Activated T-cell treated with anti-CD3 and anti-CD28 coated beads, Interleukin-2, amount 50 U/mL, for 4 hours (primary cell): ENCODE measurements at regions not wholly inside any gene's neighbourhood (a gene's known extent, or its start where the extent isn't known, plus 50 kb on each side); places are given as distances from the start of the nearest gene placed in this dataset.

Experiments
- ATAC-seq, 2 donors: fragments of 200-7000 bp; cut with Tn5 transposase; one replicate each; pipeline ENCODE4 v1.10.0; 2021
- DNase-seq: peaks from one replicate; pipeline ENCODE4 v3.0.0-alpha.2; 2020
- H3K27me3 Mint-ChIP-seq: one replicate; pipeline ENCODE4 v1.8.0; 2021; ENCODE audit warnings: low read depth, mixed read lengths
- H3K36me3 Mint-ChIP-seq: one replicate; pipeline ENCODE4 v1.8.0; 2022; ENCODE audit warnings: mixed read lengths; ENCODE audit not compliant: insufficient read depth
- H3K4me1 Mint-ChIP-seq: one replicate; pipeline ENCODE4 v1.8.0; 2021; ENCODE audit warnings: low read depth, mixed read lengths
- H3K4me3 Mint-ChIP-seq: one replicate; pipeline ENCODE4 v1.8.0; 2021; ENCODE audit warnings: mild to moderate bottlenecking, moderate library complexity, mixed read lengths
- H3K9me3 Mint-ChIP-seq: one replicate; pipeline ENCODE4 v1.8.0; 2021; ENCODE audit warnings: mixed read lengths

DNA sequence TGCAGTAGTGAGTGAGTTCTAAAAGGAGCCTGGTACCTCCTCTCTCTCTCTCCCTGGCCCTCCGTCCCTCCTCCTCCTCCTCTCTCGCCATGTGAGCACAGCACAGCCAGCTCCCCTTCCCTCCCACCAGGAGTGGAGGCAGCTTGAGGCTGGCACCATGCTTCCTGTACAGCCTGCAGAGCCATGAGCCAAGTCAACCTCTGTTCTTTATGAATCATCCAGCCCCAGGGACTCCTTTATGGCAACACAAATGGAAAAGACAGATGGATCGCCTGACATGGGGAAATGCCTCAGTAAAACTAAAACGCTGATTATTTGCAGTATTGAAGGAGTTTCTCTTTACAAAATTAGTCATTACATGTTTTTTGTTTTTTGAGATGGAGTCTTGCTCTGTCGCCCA lies 233.7 kb upstream of the ARID1B start:
- H3K27me3 Mint-ChIP-seq: peaks cover 3% of the 10 kb centered on the region
- DNase-seq (no peak), ATAC-seq (no peak)
- no peaks in the 10 kb centered on the region for H3K4me1 Mint-ChIP-seq
- no peaks in the 10 kb centered on the region for H3K9me3 Mint-ChIP-seq
- H3K4me3 Mint-ChIP-seq: no peak overlapping the region
- H3K36me3 Mint-ChIP-seq: no peaks in the 10 kb centered on the region

DNA sequence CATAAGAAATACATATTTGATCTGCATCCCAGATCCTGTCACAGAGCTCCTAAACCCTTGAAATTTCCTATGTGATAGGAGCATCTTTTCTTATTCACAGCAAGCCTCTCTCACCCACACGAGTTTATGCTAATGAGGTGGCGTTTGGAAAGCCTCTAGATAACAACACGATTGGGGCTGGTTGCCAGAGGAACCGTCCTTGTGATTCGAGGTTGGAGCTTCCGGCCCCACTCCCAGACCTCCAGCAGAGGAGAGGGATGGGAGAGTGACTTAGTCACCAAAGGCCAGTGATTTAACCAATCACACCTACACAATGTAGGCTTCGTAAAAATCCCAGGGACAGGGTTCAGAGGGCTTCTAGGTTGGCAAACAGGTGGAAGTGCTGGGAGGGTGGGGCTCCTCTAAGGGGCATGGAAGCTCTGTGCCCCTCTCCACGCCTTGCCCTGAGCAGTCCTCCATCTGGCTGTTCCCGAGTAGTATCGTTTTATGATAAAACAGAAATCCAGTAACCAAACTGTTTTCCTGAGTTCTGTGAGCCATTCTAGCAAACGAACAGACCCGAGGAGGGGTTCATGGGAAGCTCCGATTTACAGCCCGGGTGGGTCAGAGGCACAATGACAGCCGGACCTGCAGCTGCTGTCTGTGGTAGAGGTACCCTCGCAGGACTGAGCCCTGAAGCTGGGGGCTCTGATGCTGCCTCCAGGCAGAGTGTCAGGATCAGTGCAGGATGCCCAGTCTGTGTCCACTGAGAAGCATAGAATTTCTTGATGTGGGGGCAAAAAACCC lies 238.1 kb upstream of the ARID1B start:
- DNase-seq (no peak), ATAC-seq (no peak)
- Mint-ChIP-seq H3K4me3 (no peak overlapping the region), H3K9me3 (no peaks in the 10 kb centered on the region), H3K4me1 (no peaks in the 10 kb centered on the region), H3K27me3 (peaks cover 3% of the 10 kb centered on the region), H3K36me3 (no peaks in the 10 kb centered on the region)

DNA sequence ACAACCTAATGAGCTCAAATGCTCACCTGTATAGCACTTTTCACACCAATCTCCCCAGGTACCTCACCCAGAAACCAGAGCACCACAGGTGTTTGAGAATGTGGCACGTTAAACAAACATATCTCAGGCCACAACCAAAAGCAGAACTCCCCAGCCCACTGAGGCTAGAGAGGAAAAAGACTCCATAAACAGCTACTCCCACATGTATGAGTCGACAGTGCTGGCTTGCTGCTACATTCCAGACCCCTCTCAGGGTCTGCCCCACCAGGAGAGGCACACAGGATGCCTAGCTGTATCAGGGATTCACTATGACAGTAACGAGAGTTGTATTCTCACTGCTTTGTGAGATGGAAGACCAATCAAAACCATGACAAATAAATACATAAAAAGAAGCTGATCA lies 242.6 kb upstream of the ARID1B start:
- no peaks in the 10 kb centered on the region for H3K36me3 Mint-ChIP-seq
- H3K9me3 Mint-ChIP-seq: no peaks in the 10 kb centered on the region
- H3K4me3 Mint-ChIP-seq: no peak overlapping the region
- no peak for ATAC-seq
- H3K4me1 Mint-ChIP-seq: no peaks in the 10 kb centered on the region
- H3K27me3 Mint-ChIP-seq: no peaks in the 10 kb centered on the region
- DNase-seq: no peak

DNA sequence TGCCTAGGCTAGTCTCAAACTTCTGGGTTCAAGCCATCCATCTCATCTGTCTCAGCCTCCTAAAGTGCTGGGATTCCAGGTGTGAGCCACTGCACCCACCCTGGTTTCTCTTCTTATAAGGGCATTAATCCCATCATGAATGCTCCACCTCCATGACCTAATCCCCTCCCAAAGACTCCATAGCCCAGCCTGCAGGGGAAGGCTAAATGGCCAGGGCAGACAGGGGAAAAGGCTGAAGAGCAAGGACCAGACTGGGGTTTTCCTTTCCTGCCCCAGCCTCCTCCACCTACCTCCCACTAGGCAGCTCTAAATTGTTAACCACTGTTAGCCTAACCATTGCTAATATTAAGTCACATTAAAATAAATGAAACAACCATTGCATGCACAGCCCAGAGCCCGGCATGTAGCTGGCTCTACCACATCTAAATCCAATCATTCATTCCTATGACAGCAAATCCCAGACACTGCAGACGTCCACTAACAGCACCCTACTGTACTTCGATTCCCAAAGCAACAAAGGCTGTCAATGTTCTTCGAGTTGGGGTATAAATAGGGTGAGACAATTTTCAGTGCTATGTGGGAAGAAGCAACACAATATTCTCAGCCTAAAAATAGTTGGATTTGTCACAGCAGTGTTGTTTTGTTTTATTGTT lies 243.2 kb upstream of the ARID1B start:
- DNase-seq (no peak), ATAC-seq (no peak)
- H3K36me3 Mint-ChIP-seq: no peaks in the 10 kb centered on the region
- no peaks in the 10 kb centered on the region for H3K9me3 Mint-ChIP-seq
- no peaks in the 10 kb centered on the region for H3K4me1 Mint-ChIP-seq
- H3K4me3 Mint-ChIP-seq: no peak overlapping the region
- H3K27me3 Mint-ChIP-seq: no peaks in the 10 kb centered on the region

DNA sequence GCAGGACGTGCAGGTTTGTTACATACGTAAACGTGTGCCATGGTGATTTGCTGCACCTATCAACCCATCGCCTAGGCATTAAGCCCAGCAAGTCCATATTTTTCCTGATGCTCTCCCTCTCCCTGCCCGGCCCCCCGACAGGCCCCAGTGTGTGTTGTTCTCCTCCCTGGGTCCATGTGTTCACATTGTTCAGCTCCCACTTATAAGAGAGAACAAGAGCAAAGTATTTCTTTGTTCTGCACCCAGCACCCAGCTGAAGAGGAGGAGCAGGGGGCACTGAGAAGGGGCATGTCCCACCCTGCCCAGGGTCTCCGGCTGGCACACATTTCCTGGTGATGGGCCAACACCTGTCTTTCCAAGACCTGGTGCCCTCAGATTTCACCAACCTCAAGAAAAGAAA lies 251.1 kb upstream of the ARID1B start:
- DNase-seq (no peak), ATAC-seq (no peak)
- no peaks in the 10 kb centered on the region for H3K9me3 Mint-ChIP-seq
- H3K4me3 Mint-ChIP-seq: no peak overlapping the region
- H3K4me1 Mint-ChIP-seq: no peaks in the 10 kb centered on the region
- no peaks in the 10 kb centered on the region for H3K36me3 Mint-ChIP-seq
- H3K27me3 Mint-ChIP-seq: no peaks in the 10 kb centered on the region

DNA sequence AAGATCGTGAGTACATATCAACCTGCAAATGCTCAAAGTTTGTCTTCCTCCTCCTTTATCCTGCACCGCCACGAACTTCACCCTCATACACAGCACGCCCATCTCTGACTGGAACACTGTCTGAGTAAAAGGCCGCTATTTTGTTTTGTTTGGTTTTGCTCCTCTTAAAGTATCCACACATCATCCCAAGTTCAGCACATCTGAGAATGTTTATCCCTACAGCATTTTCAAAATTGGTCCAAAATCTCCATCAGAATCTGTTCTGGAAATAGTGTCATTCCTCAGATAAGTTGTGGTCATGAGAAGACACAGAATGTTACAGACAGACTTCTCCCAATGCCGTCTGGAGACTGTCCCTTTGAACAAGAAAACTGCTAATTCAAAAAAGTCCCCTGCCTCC lies 251.6 kb upstream of the ARID1B start:
- Mint-ChIP-seq H3K36me3 (no peaks in the 10 kb centered on the region), H3K4me1 (no peaks in the 10 kb centered on the region), H3K9me3 (no peaks in the 10 kb centered on the region), H3K4me3 (no peak overlapping the region), H3K27me3 (no peaks in the 10 kb centered on the region)
- ATAC-seq (no peak), DNase-seq (no peak)

DNA sequence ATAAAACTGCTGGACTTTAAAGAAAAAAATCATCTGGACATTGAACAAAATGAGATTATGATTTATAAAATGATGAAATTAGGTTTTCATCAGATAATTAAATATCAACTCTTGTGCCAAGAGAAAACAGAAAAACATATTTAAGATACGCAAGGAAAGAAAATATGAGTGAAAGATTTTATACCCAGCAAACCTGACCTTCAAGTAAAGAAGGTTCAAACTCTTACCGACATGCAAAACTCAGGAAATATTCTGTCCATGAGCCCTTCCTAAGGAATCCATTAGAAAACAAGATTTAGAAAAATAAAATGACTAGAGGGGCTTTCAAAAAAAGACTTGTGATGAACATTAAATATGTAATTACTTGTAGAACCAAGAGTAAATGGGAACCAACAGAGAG lies 257.2 kb upstream of the ARID1B start:
- H3K36me3 Mint-ChIP-seq: no peaks in the 10 kb centered on the region
- DNase-seq (no peak), ATAC-seq (no peak)
- H3K4me3 Mint-ChIP-seq: no peak overlapping the region
- no peaks in the 10 kb centered on the region for H3K9me3 Mint-ChIP-seq
- H3K27me3 Mint-ChIP-seq: peaks cover 3% of the 10 kb centered on the region
- H3K4me1 Mint-ChIP-seq: no peaks in the 10 kb centered on the region

DNA sequence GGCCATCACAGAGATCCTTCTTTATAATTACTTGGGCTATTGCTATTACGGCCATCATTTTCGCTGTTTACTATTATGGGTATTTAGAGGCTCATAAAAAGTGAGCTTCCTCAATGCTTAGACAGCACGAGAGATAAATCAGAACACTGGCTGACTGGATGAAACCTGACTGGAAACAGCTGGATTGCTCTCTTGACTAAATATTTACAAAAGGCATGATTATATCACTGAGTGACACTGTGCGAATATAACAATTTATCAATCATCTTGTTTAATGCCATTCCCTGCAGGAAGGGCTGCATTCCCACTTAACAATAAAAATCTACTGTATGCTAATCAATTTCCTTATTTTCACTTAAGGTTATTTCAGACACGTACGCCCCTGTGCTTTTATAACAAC lies 260.1 kb upstream of the ARID1B start:
- Mint-ChIP-seq H3K36me3 (no peaks in the 10 kb centered on the region), H3K4me1 (no peaks in the 10 kb centered on the region), H3K9me3 (no peaks in the 10 kb centered on the region), H3K4me3 (no peak overlapping the region), H3K27me3 (peaks cover 8% of the 10 kb centered on the region)
- ATAC-seq (no peak), DNase-seq (no peak)

DNA sequence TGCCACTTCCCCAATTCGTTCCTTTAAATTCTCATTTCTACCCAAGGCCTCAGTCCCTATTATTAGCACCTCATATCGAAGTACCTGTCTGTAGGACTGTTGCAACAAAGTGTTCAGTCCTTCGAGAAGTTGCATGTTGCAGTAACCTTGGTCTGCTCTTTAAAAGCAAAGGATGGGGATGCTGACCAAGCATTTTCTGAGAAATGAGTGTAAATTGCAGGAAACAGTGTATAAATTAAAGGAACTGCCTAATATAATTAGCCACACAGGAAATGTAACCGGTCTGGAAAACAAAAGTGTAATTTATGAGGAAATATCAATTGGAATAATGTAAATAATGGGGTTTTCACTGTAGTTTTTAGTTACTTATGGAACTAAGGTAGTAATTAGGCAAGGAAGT lies 261.9 kb upstream of the ARID1B start:
- Mint-ChIP-seq H3K36me3 (no peaks in the 10 kb centered on the region), H3K4me3 (no peak overlapping the region), H3K27me3 (peaks cover 8% of the 10 kb centered on the region), H3K4me1 (no peaks in the 10 kb centered on the region), H3K9me3 (no peaks in the 10 kb centered on the region)
- ATAC-seq (no peak), DNase-seq (no peak)

DNA sequence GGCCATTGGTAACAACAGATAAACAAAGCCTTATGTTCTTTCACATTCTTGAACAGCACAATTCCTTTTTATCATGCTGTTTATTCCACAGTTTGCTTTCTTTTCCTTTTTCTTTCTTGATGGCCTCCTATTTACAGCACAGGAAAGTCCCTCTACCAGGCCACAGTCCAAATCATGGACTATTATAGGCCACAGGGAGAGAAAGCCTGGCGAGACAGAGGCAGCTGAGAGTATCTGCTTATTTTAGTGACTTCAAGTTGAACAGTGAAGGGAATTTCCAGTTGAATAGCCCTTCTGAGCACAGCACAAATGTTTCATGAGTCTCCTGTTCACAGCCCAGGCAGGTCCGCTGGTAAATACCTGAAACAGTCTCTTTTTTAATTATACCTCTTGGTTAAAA lies 263.7 kb upstream of the ARID1B start:
- peaks cover 13% of the 10 kb centered on the region for H3K27me3 Mint-ChIP-seq
- H3K4me1 Mint-ChIP-seq: no peaks in the 10 kb centered on the region
- H3K4me3 Mint-ChIP-seq: no peak overlapping the region
- DNase-seq (no peak), ATAC-seq (no peak)
- no peaks in the 10 kb centered on the region for H3K9me3 Mint-ChIP-seq
- H3K36me3 Mint-ChIP-seq: no peaks in the 10 kb centered on the region

DNA sequence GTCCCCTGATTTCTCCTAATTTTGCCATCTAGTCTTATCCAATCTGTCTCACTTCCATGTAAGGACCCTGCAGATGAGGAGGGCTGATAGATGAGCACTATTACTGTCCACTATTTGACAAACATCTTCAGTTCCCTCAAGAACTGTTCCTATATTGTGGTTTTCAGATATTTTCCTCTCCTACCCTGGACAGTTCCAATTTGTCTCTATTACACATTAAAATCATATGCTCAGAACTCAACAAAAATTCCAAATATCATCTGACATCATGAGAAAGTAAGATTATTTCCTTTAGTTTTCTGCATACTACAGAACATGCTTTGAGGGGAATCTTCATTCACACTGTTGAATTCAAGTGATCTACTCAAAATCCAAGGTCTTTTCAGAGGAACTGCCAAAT lies 265.6 kb upstream of the ARID1B start:
- ATAC-seq (no peak), DNase-seq (no peak)
- Mint-ChIP-seq H3K36me3 (no peaks in the 10 kb centered on the region), H3K4me1 (no peaks in the 10 kb centered on the region), H3K4me3 (no peak overlapping the region), H3K27me3 (peaks cover 13% of the 10 kb centered on the region), H3K9me3 (no peaks in the 10 kb centered on the region)

DNA sequence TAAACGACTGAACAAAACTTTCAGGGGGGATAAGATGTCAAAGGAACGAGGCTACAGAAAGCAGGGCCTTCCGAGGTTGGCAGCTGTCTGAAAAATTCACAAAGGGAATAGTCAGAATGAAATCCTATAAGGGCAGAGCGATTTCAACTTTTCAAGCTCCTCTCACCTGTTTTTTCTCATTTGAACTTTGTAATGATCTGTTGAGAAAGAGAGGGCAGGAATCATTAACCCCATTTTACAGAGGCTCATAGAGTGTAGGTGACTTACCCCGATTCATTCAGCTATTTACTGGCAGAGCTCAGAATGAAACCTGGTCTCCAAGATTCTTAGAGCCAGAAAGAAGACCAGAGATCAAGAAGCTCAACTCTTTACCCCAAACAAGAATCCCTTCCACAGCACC lies 266.1 kb upstream of the ARID1B start:
- DNase-seq (no peak), ATAC-seq (no peak)
- H3K27me3 Mint-ChIP-seq: peaks cover 12% of the 10 kb centered on the region
- no peaks in the 10 kb centered on the region for H3K9me3 Mint-ChIP-seq
- no peaks in the 10 kb centered on the region for H3K36me3 Mint-ChIP-seq
- H3K4me3 Mint-ChIP-seq: no peak overlapping the region
- H3K4me1 Mint-ChIP-seq: no peaks in the 10 kb centered on the region

DNA sequence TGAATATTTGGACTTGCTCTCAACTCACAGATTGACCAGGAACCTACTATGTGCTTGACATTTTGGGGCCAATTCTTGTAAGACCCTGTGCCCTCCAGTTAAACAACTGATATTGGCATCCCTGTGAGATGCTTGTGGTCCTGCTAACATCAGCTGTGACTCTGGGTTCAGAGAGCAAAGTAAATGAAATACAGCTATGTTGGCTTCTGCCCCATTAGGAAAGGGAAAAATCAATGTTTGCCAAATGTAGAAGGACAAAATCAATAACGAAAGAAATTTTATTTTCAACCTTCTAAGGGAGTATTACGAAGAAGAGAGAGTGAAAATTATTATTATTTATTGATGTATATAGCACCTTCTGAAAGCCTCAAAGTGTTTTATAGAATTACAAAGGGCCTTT lies 266.9 kb upstream of the ARID1B start:
- Mint-ChIP-seq H3K9me3 (no peaks in the 10 kb centered on the region), H3K36me3 (no peaks in the 10 kb centered on the region)

DNA sequence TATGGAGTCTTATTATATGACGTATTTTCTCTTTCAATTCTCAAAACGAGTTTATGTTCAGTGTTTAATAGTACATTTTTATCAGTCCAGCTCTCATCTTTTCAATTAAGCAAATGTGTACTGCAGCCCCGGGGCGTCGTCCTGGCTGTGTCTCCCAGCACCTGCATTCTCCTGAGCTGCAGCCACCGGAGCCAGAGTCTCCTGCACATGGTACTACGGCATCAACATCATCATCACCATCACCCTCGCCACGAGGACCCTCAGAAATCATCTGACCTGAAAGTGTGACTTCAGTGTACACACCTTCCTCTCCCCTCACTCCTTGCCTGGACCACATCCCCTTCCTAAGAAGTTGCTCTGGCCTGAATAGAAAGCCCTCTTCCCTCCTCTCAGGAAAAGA lies 267.7 kb upstream of the ARID1B start:
- DNase-seq (no peak), ATAC-seq (no peak)
- H3K4me3 Mint-ChIP-seq: no peak overlapping the region
- H3K36me3 Mint-ChIP-seq: no peaks in the 10 kb centered on the region
- H3K9me3 Mint-ChIP-seq: no peaks in the 10 kb centered on the region
- H3K27me3 Mint-ChIP-seq: peaks cover 15% of the 10 kb centered on the region
- no peaks in the 10 kb centered on the region for H3K4me1 Mint-ChIP-seq

More for the DNA sequence above, 266.9 kb upstream of the ARID1B start:
- DNase-seq (no peak), ATAC-seq (no peak)
- Mint-ChIP-seq H3K4me3 (no peak overlapping the region), H3K27me3 (peaks cover 12% of the 10 kb centered on the region), H3K4me1 (no peaks in the 10 kb centered on the region)

DNA sequence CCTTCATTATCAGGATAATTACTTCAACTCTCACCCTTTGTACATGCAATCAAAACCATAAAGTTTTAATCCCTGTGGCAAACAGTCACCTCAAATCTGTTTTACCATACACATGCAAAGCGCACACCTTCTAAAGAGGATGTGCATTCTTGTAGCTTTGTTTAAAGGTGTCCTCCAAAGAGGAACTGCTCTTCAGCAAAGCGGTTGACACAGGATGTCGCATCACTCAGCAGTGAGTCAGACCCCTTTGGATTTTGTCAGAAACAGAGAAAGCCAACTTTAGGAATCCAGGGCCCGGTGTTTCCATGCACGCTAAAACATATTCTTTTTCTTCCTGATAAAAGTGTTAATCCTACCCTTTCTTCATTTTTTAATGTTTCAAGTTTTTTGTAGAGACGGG lies 268.3 kb upstream of the ARID1B start:
- Mint-ChIP-seq H3K4me1 (no peaks in the 10 kb centered on the region), H3K4me3 (no peak overlapping the region), H3K36me3 (no peaks in the 10 kb centered on the region), H3K27me3 (peaks cover 15% of the 10 kb centered on the region), H3K9me3 (no peaks in the 10 kb centered on the region)
- ATAC-seq (no peak), DNase-seq (no peak)
